Esophagus squamous epithelium (tissue), 5 donors: ENCODE measurements at regions not wholly inside any gene's neighbourhood (a gene's known extent, or its start where the extent isn't known, plus 50 kb on each side); places are given as distances from the start of the nearest gene placed in this dataset.

Experiments used
- DNase-seq: peaks from one replicate; lab custom pipeline; 2025; lab: John Stamatoyannopoulos, UW
- H3K27ac ChIP-seq, 4 donors: fragments of 200-600 bp; sonication (generic); one replicate each; pipeline ENCODE4 v1.5.1; 2016 to 2019; ENCODE audit warnings: mild to moderate bottlenecking in 1 of 4
- H3K27me3 ChIP-seq, 4 donors: fragments of 200-600 bp; sonication (generic); 1 replicate in 3 of 4; 2 replicates in 1 of 4; pipeline versions ENCODE4 v1.5.1 to v1.6.0; 2017 to 2021; ENCODE audit warnings: antibody characterized with exemption in 1 of 4
- H3K36me3 ChIP-seq, 3 donors: fragments of 200-600 bp; sonication (generic); one replicate each; pipeline ENCODE4 v1.5.1; 2016 to 2019
- H3K4me1 ChIP-seq, 3 donors: fragments of 200-600 bp; sonication (generic); one replicate each; pipeline ENCODE4 v1.5.1; 2017 to 2019
- H3K4me3 ChIP-seq, 4 donors: fragments of 200-600 bp; sonication (generic); 1 replicate in 3 of 4; 2 replicates in 1 of 4; pipeline ENCODE4 v1.5.1; 2016 to 2019; ENCODE audit warnings: mild to moderate bottlenecking in 2 of 4, moderate library complexity in 1 of 4
- H3K9me3 ChIP-seq, 3 donors: fragments of 200-600 bp; sonication (generic); one replicate each; pipeline ENCODE4 v1.5.1; 2016 to 2019
- CTCF ChIP-seq, 6 experiments: fragments of 450-650 bp in 4 of 6; fragments of 200-600 bp in 2 of 6; sonication (generic) in 2 of 6; IDR thresholded peaks; one replicate each; pipeline ENCODE4 v1.5.1; 2016 to 2019; ENCODE audit warnings: antibody characterized with exemption in 6 of 6, mild to moderate bottlenecking in 4 of 6, moderate library complexity in 4 of 6
- POLR2A ChIP-seq, 4 donors: fragments of 450-650 bp; IDR thresholded peaks; one replicate each; pipeline ENCODE4 v1.6.1; 2017; ENCODE audit warnings: antibody characterized with exemption in 4 of 4, mild to moderate bottlenecking in 4 of 4, moderate library complexity in 3 of 4
- WGBS, 2 donors: methylation state at CpG; one replicate each; pipeline ENCODE4 v1.1.5; 2018; 5-methylcytosine and 5-hydroxymethylcytosine counted together
- intact Hi-C: fragments of 100-400 bp; cut with DNase I; formaldehyde crosslinking; loops from one replicate; pipeline ENCODE4 v1.15.0; 2022
- donor health status: DM: yes; HTN: yes; CAD: no.

GRCh38 chr7:16223963-16224707 lies 197.2 kb downstream of the CRPPA start:
- intact Hi-C loops, result no loop called here
- WGBS, 2 donors, result 65 to 83% methylated on average over 8 of the region's 8 CpGs
- DNase-seq, result no peak
- H3K9me3 ChIP-seq, result no peaks in the 10 kb centered on the region
- no peak for TF ChIP-seq CTCF (IDR thresholded peaks at IDR 0.05)
- no peak for TF ChIP-seq POLR2A (IDR thresholded peaks at IDR 0.05)
- no peak overlapping the region for H3K27ac ChIP-seq
- no peaks in the 10 kb centered on the region for H3K4me1 ChIP-seq
- H3K27me3 ChIP-seq, result no peaks in the 10 kb centered on the region
- no peaks in the 10 kb centered on the region for H3K36me3 ChIP-seq
- no peak overlapping the region for H3K4me3 ChIP-seq

GRCh38 chr7:16212610-16213009 lies 208.7 kb downstream of the CRPPA start:
- no peak for DNase-seq
- Histone ChIP-seq H3K4me1 (no peaks in the 10 kb centered on the region), H3K27ac (no peak overlapping the region), H3K36me3 (no peaks in the 10 kb centered on the region), H3K4me3 (no peak overlapping the region), H3K27me3 (no peaks in the 10 kb centered on the region), H3K9me3 (no peaks in the 10 kb centered on the region)
- TF ChIP-seq CTCF (IDR thresholded peaks at IDR 0.05) (no peak), POLR2A (IDR thresholded peaks at IDR 0.05) (no peak)
- intact Hi-C loops, result no loop called here
- WGBS, 2 donors, result 68 to 76% methylated on average over 3 of the region's 3 CpGs

- 75 to 87% methylated on average over 4 of the region's 4 CpGs for WGBS, 2 donors
- Histone ChIP-seq H3K9me3 (no peaks in the 10 kb centered on the region), H3K27ac (no peak overlapping the region)
These were observed 209.3 kb downstream of the CRPPA start for GRCh38 chr7:16212032-16212431.

GRCh38 chr7:16211402-16211925 lies 209.9 kb downstream of the CRPPA start:
- intact Hi-C loops, result no loop called here
- no peaks in the 10 kb centered on the region for H3K9me3 ChIP-seq
- TF ChIP-seq CTCF (IDR thresholded peaks at IDR 0.05), result no peak
- TF ChIP-seq POLR2A (IDR thresholded peaks at IDR 0.05), result no peak

More at GRCh38 chr7:16212032-16212431, 209.3 kb downstream of the CRPPA start:
- no peaks in the 10 kb centered on the region for H3K27me3 ChIP-seq
- H3K4me3 ChIP-seq, result no peak overlapping the region
- H3K36me3 ChIP-seq, result no peaks in the 10 kb centered on the region
- no peak for TF ChIP-seq POLR2A (IDR thresholded peaks at IDR 0.05)
- DNase-seq, result no peak
- intact Hi-C loops, result no loop called here
- H3K4me1 ChIP-seq, result no peaks in the 10 kb centered on the region

GRCh38 chr7:16210171-16210570 lies 211.2 kb downstream of the CRPPA start:
- no peaks in the 10 kb centered on the region for H3K36me3 ChIP-seq
- H3K9me3 ChIP-seq, result no peaks in the 10 kb centered on the region
- WGBS, 2 donors, result 75 to 85% methylated on average over 2 of the region's 2 CpGs
- H3K27me3 ChIP-seq, result no peaks in the 10 kb centered on the region
- no peaks in the 10 kb centered on the region for H3K4me1 ChIP-seq
- intact Hi-C loops, result no loop called here
- TF ChIP-seq POLR2A (IDR thresholded peaks at IDR 0.05) (no peak), CTCF (IDR thresholded peaks at IDR 0.05) (no peak)
- H3K4me3 ChIP-seq, result no peak overlapping the region
- H3K27ac ChIP-seq, result no peak overlapping the region
- no peak for DNase-seq

More at GRCh38 chr7:16211402-16211925, 209.9 kb downstream of the CRPPA start:
- Histone ChIP-seq H3K27ac (no peak overlapping the region), H3K4me1 (no peaks in the 10 kb centered on the region), H3K4me3 (no peak overlapping the region), H3K27me3 (no peaks in the 10 kb centered on the region), H3K36me3 (no peaks in the 10 kb centered on the region)
- no peak for DNase-seq
- 82 to 89% methylated on average over 6 of the region's 6 CpGs for WGBS, 2 donors
